LoVo (cell line): ENCODE measurements at regions not wholly inside any gene's neighbourhood (a gene's known extent, or its start where the extent isn't known, plus 50 kb on each side); places are given as distances from the start of the nearest gene placed in this dataset.
"Not testable (repeated sequence)": the region's sequence is repeated elsewhere in the genome, so short reads cannot be mapped to it uniquely, and the experiment has no call there.

ENCODE experiments used
- DNase-seq: peaks from one replicate; pipeline ENCODE4 v3.0.0-alpha.2; 2016; ENCODE audit warnings: low spot score

GRCh38 chr13:58191754-58192153 is 560.2 kb downstream of the PCDH17 start:
- no peak for DNase-seq

DNA sequence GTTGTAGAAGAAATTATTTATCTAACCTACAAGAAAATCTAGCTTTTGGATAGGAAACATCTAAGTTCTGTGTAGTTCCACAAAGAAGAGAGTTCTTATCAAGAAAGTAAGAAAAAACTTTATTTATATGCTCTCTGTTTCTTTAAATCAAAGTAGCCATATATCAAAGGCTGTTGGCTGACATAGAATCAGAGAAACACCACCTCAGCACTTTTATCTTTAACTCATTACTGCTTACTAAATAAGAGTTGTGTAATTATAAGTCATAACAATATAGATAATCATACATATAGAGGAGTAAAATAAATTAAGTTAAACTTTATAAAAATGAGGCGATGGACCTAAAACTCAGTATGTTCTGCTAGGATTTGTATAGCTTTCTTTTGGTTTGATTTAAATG is 570.6 kb downstream of the PCDH17 start:
- DNase-seq = no peak

GRCh38 chr13:58207501-58207900 is 576.0 kb downstream of the PCDH17 start:
- DNase-seq = no peak

DNA sequence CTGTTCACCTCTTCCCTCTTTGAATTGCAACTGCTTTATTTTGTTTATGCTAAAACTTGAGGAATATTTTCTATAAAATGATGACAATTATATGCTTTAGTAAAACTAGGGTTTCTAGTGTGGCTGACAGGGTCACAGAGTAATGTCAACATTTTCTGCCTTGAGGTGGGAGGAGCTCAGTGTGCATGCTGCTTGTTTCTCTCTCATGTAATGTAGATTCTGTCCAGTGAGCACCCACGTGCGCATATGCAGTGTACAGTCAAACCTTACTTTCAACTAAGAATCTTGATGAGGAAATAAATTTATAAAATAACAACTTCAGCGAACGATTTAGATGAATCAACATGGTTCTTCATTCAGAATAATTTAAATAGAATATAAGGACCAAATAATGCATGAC is 603.9 kb downstream of the PCDH17 start:
- DNase-seq = no peak

DNA sequence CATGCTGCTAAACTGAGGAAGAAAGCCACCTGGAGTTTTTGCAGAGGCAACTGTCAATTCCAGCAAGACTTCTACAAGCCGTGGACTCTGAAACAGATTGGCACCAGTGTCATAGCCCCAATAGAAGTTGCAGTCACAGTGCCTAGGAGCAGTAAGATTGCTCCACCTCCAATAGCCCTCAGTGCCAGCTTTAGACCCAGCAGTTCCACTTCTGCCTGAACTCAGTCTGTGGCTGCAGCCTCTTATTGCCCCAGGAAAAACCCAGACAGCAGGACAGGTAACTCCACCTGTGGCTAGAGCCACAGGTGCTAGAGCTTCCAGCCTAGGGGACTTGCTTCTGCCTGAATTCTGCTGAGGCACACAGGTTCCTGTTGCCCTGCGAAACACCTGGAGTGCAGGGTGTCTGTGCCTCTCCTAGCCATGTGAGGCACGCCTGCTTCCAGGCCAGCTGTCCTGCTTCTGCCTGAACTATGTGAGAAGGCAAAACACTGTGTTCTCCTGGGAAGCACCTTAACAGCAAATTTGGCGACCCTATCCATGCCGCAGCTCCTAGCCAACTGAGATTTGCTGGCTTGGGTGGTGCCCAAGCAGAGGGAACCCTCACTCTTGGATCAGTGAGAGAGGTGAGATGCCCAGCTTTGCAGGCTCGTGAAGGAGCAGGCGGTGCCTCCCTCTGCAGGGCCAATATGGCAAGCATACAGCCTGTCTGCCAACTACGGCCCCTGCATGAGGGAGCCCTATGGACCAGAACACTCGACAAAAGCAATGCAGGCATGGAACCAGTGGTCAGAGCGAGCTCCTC is 607.6 kb downstream of the PCDH17 start:
- no peak for DNase-seq

GRCh38 chr13:58239774-58240268 is 608.3 kb downstream of the PCDH17 start:
- no peak for DNase-seq

- DNase-seq = no peak
These were observed 615.5 kb downstream of the PCDH17 start for GRCh38 chr13:58247080-58247479.

GRCh38 chr13:58254943-58255342 is 623.4 kb downstream of the PCDH17 start:
- DNase-seq = no peak

GRCh38 chr13:58266271-58266670 is 634.7 kb downstream of the PCDH17 start:
- no peak for DNase-seq

- no peak for DNase-seq
These were observed 667.1 kb downstream of the PCDH17 start for GRCh38 chr13:58298556-58299135.

GRCh38 chr13:58300224-58300623 is 668.7 kb downstream of the PCDH17 start:
- no peak for DNase-seq

DNA sequence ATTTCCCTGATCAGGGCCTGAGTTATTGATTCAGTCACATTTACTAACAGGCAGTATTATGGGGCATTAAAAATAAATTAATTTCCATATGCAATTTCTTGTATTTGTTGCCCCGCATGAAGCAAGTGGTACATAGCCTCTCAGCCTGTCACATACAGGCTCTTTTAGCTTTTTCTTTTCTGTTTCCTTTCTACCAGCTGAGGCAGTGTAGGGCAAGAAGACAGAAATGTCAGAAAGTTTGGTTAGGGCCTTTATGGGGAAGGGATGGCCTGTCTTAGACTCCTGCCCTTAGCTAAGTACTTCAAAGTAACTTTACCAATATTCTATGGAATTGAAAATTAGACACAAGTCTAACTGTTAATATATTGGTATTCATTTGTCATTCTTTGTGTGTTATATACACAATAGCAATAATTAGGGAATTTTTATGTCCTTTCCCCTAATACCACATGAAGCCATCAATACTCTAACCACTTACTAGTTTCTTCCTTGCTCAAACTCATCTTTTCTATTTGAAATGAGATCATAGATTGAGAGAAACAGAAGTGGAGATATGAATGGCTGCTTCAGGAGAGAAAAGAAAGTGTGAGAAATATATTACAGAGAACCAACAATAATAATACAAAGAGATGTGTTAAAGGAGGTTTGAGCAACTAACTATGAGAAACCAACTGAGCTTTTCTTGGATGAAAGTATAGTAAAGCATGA is 669.6 kb downstream of the PCDH17 start:
- no peak for DNase-seq

DNA sequence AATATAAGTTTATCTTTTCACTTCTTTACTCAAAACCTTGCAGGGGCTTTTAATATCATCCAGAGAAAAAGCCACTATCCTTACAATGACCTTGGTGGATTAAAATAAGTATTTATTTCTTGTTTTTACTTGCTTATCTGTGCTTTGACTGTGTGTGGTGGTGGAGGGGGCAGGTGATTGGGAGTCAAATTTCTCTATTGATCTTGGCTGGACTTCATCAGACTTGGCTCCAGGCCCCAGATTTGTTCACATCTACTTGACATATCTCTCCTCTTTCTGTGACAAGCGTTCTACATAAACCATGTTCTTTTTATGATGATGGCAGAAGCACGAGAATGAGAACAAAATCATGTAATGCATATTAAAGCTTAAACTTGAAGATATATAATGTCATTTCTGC is 670.8 kb downstream of the PCDH17 start:
- no peak for DNase-seq

- DNase-seq = no peak
These were observed 674.5 kb downstream of the PCDH17 start for GRCh38 chr13:58306062-58306461.

DNA sequence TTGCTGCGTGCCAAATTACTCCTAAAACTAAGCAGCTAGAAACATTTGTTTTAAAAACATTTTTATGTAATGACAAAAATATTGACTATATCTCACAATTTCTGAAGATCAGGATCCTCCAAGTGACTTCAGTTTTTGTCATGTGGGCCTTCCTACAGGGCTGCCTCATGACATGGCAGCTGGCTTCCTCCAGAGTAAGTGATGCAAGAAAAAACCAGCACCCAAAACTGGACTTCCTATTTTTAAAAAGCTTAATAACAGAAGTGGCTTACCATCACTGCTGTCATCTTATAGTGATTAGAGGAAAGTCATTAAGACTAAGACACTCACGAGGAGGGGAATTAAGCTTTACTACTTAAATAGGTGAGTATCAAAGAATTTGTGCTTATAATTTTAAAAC is 681.7 kb downstream of the PCDH17 start:
- no peak for DNase-seq

DNA sequence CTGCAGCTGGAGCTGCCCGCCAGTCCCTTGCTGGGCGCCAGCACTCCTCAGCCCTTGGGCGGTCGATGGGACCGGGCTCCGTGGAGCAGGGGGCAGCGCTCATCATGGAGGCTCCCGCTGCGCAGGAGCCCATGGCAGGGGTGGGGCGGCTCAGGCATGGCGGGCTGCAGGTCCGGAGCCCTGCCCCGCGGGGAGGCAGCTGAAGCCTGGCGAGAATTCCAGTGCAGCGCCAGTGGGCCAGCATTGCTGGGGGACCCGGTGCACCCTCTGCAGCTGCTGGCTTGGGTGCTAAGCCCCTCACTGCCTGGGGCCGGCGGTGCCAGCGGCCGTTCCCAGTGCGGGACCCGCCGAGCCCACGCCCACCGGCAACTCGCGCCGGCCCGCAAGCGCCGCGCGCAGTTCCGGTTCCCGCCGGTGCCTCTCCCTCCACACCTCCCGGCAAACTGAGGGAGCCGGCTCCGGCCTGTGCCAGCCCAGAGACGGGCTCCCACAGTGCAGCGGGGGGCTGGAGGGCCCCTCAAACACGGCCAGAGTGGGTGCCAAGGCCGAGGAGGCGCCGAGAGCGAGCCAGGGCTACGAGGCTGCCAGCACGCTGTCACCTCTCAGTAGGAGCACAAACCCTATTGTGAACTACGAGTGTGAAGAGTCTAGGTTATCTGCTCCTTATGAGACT is 687.1 kb downstream of the PCDH17 start:
- DNase-seq = no peak

GRCh38 chr13:58324161-58324560 is 692.6 kb downstream of the PCDH17 start:
- DNase-seq = no peak

- no peak for DNase-seq
These were observed 698.2 kb downstream of the PCDH17 start for GRCh38 chr13:58329746-58330145.

GRCh38 chr13:58340895-58341294 is 709.4 kb downstream of the PCDH17 start:
- DNase-seq = no peak

DNA sequence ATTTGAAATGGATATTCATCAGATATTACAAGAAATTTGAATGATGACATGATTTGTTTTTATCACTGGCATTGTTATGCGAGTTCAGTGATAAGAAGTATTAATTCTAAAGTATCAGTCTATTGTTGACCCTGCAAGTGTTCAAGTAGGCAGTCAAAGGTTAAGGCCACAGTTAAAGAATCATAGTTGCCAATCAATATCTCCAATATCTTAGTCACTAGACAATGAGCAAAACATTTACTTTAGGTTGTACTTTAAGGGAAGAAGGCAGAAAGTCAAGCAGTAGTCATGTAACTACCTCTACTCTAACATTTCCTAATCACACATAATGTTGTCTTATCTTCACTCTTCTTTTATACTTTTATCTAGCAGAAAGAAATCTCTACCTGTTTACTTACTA is 709.8 kb downstream of the PCDH17 start:
- DNase-seq = no peak

DNA sequence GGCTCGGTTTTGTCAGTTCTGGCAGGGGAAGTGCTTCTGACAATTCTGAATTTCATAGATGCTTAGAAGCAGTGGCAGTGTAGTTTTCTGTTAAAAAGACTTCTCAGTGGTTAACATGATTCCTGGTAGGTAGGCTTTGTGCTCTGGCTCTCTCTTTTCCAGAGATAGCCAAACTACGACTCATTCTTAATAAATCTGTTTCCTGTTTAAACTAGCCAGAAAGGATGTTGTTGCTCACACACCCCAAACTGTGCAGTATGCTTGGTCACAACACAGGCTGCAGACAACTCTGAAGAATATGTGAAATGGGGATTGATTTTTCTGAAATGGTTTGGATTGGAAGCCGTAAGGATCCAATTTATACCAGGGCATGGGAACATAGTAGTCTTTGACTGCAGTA is 711.5 kb downstream of the PCDH17 start:
- no peak for DNase-seq

DNA sequence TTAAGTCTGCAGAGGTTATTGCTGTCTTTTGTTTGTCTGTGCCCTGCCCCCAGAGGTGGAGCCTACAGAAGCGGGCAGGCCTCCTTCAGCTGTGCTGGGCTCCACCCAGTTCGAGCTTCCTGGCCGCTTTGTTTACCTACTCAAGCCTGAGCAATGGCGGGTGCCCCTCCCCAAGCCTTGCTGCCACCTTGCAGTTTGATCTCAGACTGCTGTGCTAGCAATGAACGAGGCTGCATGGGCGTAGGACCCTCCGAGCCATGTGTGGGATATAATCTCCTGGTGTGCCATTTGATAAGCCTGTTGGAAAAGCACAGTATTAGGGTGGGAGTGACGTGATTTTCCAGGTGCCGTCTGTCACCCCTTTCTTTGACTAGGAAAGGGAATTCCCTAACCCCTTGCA is 720.6 kb downstream of the PCDH17 start:
- not testable (repeated sequence) for DNase-seq

GRCh38 chr13:58369936-58370335 is 738.4 kb downstream of the PCDH17 start:
- no peak for DNase-seq
